Left ventricle myocardium superior (tissue), 1 donor: ENCODE measurements at regions not wholly inside any gene's neighbourhood (a gene's known extent, or its start where the extent isn't known, plus 50 kb on each side); places are given as distances from the start of the nearest gene placed in this dataset.

Experiments
- ATAC-seq: fragments of 200-7000 bp; cut with Tn5 transposase; one replicate; pipeline ENCODE4 v1.9.1; 2020; ENCODE audit warnings: mild to moderate bottlenecking, moderate library complexity
- DNase-seq: peaks from one replicate; pipeline ENCODE4 v3.0.0-alpha.2; 2020
- intact Hi-C: fragments of 100-400 bp; cut with micrococcal nuclease; formaldehyde crosslinking; loops from one replicate; pipeline ENCODE4 v1.11.0; 2022
- donor health status: DM: no; HTN: yes; CAD: no; lungs with severe emphysema.

GRCh38 chr5:128774605-128775004 lies 190.7 kb upstream of the SLC27A6 start:
- DNase-seq (no peak), ATAC-seq (no peak)
- intact Hi-C loops = no loop called here

- no peak for ATAC-seq
- intact Hi-C loops = no loop called here
These were observed 189.7 kb upstream of the SLC27A6 start for GRCh38 chr5:128775558-128775957.

GRCh38 chr5:128777052-128777451 lies 188.2 kb upstream of the SLC27A6 start:
- ATAC-seq (no peak), DNase-seq (no peak)
- intact Hi-C loops = no loop called here

More at GRCh38 chr5:128775558-128775957, 189.7 kb upstream of the SLC27A6 start:
- DNase-seq = no peak

GRCh38 chr5:128778474-128778873 lies 186.8 kb upstream of the SLC27A6 start:
- ATAC-seq (no peak), DNase-seq (no peak)
- intact Hi-C loops = no loop called here

- ATAC-seq = peak; percentile 97
- intact Hi-C loops = no loop called here
- peak; percentile 49 for DNase-seq
These were observed 182.8 kb upstream of the SLC27A6 start for GRCh38 chr5:128782446-128782845.

GRCh38 chr5:128784726-128785125 lies 180.6 kb upstream of the SLC27A6 start:
- ATAC-seq (no peak), DNase-seq (no peak)
- intact Hi-C loops = no loop called here

- DNase-seq (no peak), ATAC-seq (no peak)
- intact Hi-C loops = no loop called here
These were observed 174.0 kb upstream of the SLC27A6 start for GRCh38 chr5:128791312-128791711.

- ATAC-seq = no peak
These were observed 168.8 kb upstream of the SLC27A6 start for GRCh38 chr5:128796506-128796905.

GRCh38 chr5:128798871-128799270 lies 166.4 kb upstream of the SLC27A6 start:
- intact Hi-C loops = no loop called here
- DNase-seq (no peak), ATAC-seq (no peak)

More at GRCh38 chr5:128796506-128796905, 168.8 kb upstream of the SLC27A6 start:
- no peak for DNase-seq
- intact Hi-C loops = no loop called here

GRCh38 chr5:128799945-128800344 lies 165.3 kb upstream of the SLC27A6 start:
- intact Hi-C loops = no loop called here
- DNase-seq (no peak), ATAC-seq (no peak)

- ATAC-seq (no peak), DNase-seq (no peak)
- intact Hi-C loops = no loop called here
These were observed 164.9 kb upstream of the SLC27A6 start for GRCh38 chr5:128800377-128800776.

GRCh38 chr5:128813317-128814070 lies 151.8 kb upstream of the SLC27A6 start:
- intact Hi-C loops = no loop called here
- DNase-seq = no peak
- no peak for ATAC-seq

GRCh38 chr5:128815201-128815600 lies 150.1 kb upstream of the SLC27A6 start:
- no peak for ATAC-seq
- DNase-seq = no peak
- intact Hi-C loops = no loop called here

GRCh38 chr5:128825826-128826225 lies 139.5 kb upstream of the SLC27A6 start:
- intact Hi-C loops = no loop called here
- no peak for DNase-seq
- no peak for ATAC-seq

GRCh38 chr5:128826275-128826674 lies 139.0 kb upstream of the SLC27A6 start:
- intact Hi-C loops = no loop called here
- no peak for DNase-seq
- ATAC-seq = no peak

GRCh38 chr5:128836571-128836970 lies 128.7 kb upstream of the SLC27A6 start:
- ATAC-seq = peak; percentile 72
- intact Hi-C loops = no loop called here
- DNase-seq = no peak

- no peak for DNase-seq
- intact Hi-C loops = no loop called here
- no peak for ATAC-seq
These were observed 126.7 kb upstream of the SLC27A6 start for GRCh38 chr5:128838623-128839022.

GRCh38 chr5:128842241-128842640 lies 123.0 kb upstream of the SLC27A6 start:
- no peak for ATAC-seq
- no peak for DNase-seq
- intact Hi-C loops = loop anchor here (10.0 kb wide), 1 partner anchor 627 kb away; no protein-coding TSS in a partner anchor

- intact Hi-C loops = loop anchor here (10.0 kb wide), 1 partner anchor 630 kb away; no protein-coding TSS in a partner anchor
- ATAC-seq (no peak), DNase-seq (no peak)
These were observed 120.8 kb upstream of the SLC27A6 start for GRCh38 chr5:128844354-128844923.

GRCh38 chr5:128850049-128850448 lies 115.2 kb upstream of the SLC27A6 start:
- no peak for ATAC-seq
- intact Hi-C loops = no loop called here

GRCh38 chr5:128854931-128855330 lies 110.4 kb upstream of the SLC27A6 start:
- no peak for DNase-seq
- ATAC-seq = no peak
- intact Hi-C loops = no loop called here

More at GRCh38 chr5:128850049-128850448, 115.2 kb upstream of the SLC27A6 start:
- DNase-seq = no peak
